ENCODE measurements at regions not wholly inside any gene's neighbourhood (a gene's known extent, or its start where the extent isn't known, plus 50 kb on each side); places are given as distances from the start of the nearest gene placed in this dataset.
"Not testable (repeated sequence)": the region's sequence is repeated elsewhere in the genome, so short reads cannot be mapped to it uniquely, and the experiment has no call there.

GRCh38 chr14:106802413-106803364 is 1276.3 kb downstream of the TMEM121 start:
- no peak for DNase-seq (ENCODE audit: extremely low read depth, low read depth)
- no peak for TF ChIP-seq CTCF (IDR thresholded peaks at IDR 0.05; ENCODE audit: low read depth, low read length, missing control alignments)
- no peak overlapping the region for H3K4me3 ChIP-seq (replicated peaks; ENCODE audit: low read depth, low read length)

GRCh38 chr14:106803379-106803778 is 1277.0 kb downstream of the TMEM121 start:
- no peak for DNase-seq (ENCODE audit: extremely low read depth, low read depth)
- no peak for TF ChIP-seq CTCF (IDR thresholded peaks at IDR 0.05; ENCODE audit: low read depth, low read length, missing control alignments)
- H3K4me3 ChIP-seq (replicated peaks; ENCODE audit: low read depth, low read length): no peak overlapping the region

GRCh38 chr14:106807493-106807892 is 1281.1 kb downstream of the TMEM121 start:
- no peak overlapping the region for H3K4me3 ChIP-seq (replicated peaks; ENCODE audit: low read depth, low read length)
- DNase-seq (ENCODE audit: extremely low read depth, low read depth): no peak
- no peak for TF ChIP-seq CTCF (IDR thresholded peaks at IDR 0.05; ENCODE audit: low read depth, low read length, missing control alignments)

- H3K4me3 ChIP-seq (replicated peaks; ENCODE audit: low read depth, low read length): no peak overlapping the region
- TF ChIP-seq CTCF (IDR thresholded peaks at IDR 0.05; ENCODE audit: low read depth, low read length, missing control alignments): no peak
- no peak for DNase-seq (ENCODE audit: extremely low read depth, low read depth)
These were observed 1282.1 kb downstream of the TMEM121 start for GRCh38 chr14:106808458-106808857.

DNA sequence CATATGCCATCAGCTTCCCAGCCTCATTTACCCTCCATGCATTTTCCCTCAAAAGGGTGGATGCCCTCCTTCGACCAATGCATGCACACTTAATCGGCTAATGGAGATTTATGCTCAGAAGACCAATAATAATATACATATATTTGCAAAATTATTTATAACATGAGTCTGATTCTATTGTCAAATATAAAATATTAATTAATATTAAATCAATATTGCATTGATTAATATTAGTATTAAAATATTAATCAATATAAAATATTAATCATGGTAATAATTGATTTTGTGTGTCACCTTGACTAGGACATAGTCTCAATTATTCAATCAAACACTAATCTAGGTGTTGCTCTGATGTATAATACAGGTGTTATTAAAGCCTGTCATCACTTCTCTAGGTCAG is 1282.5 kb downstream of the TMEM121 start:
- TF ChIP-seq CTCF (IDR thresholded peaks at IDR 0.05; ENCODE audit: low read depth, low read length, missing control alignments): no peak
- DNase-seq (ENCODE audit: extremely low read depth, low read depth): no peak
- no peak overlapping the region for H3K4me3 ChIP-seq (replicated peaks; ENCODE audit: low read depth, low read length)

DNA sequence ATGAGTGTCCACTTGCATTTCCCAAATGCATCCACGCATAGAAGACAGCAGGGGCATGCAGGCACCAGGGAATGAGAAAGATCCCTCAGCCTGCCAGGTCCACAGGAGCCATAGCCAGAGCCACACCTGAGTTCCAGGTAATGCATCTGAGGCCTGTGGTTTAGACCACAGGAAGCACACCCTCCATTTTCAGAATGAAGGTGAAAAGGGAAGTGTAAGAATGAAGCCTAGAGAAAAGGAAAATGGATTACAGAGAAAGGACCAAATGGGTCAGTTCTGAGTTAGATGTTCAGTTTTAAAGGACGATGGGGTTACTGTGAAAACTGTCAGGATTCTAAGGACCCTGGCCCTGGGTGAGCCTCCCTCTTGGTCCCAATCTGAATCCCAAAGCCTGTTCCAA is 1283.2 kb downstream of the TMEM121 start:
- no peak for TF ChIP-seq CTCF (IDR thresholded peaks at IDR 0.05; ENCODE audit: low read depth, low read length, missing control alignments)
- DNase-seq (ENCODE audit: extremely low read depth, low read depth): no peak
- H3K4me3 ChIP-seq (replicated peaks; ENCODE audit: low read depth, low read length): no peak overlapping the region

- not testable (repeated sequence) for DNase-seq (ENCODE audit: extremely low read depth, low read depth); H3K4me3 ChIP-seq (replicated peaks; ENCODE audit: low read depth, low read length)
These were observed 1283.8 kb downstream of the TMEM121 start for GRCh38 chr14:106810168-106810567.

All from HFF-Myc (cell line).